HG02623 (cell line): ENCODE measurements at regions not wholly inside any gene's neighbourhood (a gene's known extent, or its start where the extent isn't known, plus 50 kb on each side); places are given as distances from the start of the nearest gene placed in this dataset.

Source experiments
- ATAC-seq: cut with Tn5 transposase; IDR thresholded peaks from one replicate; pipeline ENCODE4 v1.9.1; 2021; ENCODE audit warnings: moderate library complexity; ENCODE audit not compliant: unreplicated experiment

DNA sequence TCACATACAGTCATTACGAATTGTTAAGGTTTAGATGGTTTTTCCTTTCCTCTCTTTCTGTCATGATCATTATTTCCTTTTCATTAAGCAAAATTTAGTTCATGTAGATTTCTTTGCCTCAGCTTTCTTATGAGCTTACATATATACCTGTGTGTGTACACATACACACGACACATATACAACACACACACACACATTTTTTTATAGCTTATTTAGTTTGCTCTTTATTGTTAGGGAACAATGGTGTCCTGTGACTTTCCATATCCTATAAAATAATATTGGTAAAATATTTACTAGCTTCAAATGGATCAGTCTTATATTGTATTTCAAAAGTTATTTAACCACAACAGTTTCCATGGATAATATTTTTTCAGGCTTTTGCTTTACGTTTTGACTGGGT lies 840.7 kb downstream of the PCDH18 start:
- no peak for ATAC-seq

DNA sequence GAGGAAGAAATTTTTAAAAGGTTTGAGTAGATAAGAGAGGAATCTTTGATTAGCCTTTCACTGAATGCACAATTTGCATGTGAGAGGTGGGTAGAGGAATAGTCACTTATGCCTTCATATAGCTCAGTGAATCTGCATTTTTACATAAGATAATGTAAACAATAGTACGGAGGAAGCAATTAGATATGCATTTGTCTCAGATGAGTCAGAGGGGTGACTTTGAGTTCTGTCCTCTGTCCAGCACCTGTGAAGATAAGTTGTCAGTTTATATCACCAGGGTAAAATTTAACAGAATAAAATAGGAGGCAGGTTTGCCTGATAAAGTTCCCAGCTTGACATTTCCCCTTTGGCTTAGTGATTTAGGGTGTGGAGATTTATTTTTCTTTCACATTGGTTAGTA lies 841.9 kb downstream of the PCDH18 start:
- no peak for ATAC-seq

GRCh38 chr4:136687596-136687995 lies 844.7 kb downstream of the PCDH18 start:
- no peak for ATAC-seq

DNA sequence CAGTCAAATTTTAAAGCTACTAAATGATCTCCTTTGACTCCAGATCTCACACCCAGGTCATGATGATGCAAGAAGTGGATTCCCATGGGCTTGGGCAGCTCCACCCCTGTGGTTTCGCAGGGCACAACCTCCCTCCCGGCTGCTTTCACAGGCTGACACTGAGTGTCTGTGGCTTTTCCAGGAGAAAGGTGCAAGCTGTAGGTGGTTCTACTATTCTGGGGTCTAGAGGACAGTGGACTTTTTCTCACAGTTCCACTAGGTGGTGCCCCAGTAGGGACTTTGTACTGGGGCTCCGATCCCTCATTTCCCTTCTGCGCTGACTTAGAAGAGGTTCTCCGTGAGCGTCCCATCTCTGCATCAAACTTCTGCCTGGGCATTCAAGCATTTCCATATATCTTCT lies 845.2 kb downstream of the PCDH18 start:
- no peak for ATAC-seq

- no peak for ATAC-seq
Measured at GRCh38 chr4:136680761-136681160, 851.5 kb downstream of the PCDH18 start.

GRCh38 chr4:136680271-136680670 lies 852.0 kb downstream of the PCDH18 start:
- ATAC-seq = no peak

- no peak for ATAC-seq
Measured at GRCh38 chr4:136670265-136670664, 862.0 kb downstream of the PCDH18 start.

- no peak for ATAC-seq
Measured at GRCh38 chr4:136664988-136665387, 867.3 kb downstream of the PCDH18 start.

DNA sequence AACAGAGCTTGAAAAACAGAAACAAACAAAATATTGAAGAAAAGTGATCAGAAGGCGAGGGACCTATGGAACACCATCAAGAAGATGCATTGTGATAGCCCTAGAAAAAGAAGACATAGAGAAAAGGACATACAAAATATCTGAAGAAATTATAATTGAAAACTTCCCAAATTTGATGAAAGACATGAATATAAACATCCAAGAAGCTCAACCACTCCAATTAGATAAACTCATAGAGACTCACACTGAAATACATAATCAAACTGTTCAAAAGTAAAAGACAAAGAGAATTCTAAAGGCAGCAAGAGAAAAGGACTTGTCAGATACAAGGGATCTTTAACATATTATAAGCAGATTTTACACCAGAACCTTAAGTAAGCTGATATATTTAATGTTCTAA lies 869.8 kb downstream of the PCDH18 start:
- ATAC-seq = no peak

- ATAC-seq = no peak
Measured at GRCh38 chr4:136653640-136654406, 878.5 kb downstream of the PCDH18 start.

- ATAC-seq = no peak
Measured at GRCh38 chr4:136651932-136652331, 880.4 kb downstream of the PCDH18 start.

- no peak for ATAC-seq
Measured at GRCh38 chr4:136651278-136651667, 881.0 kb downstream of the PCDH18 start.

GRCh38 chr4:136650541-136651277 lies 881.6 kb downstream of the PCDH18 start:
- ATAC-seq = no peak

GRCh38 chr4:136644279-136644678 lies 888.0 kb downstream of the PCDH18 start:
- no peak for ATAC-seq

GRCh38 chr4:136643416-136643815 lies 888.9 kb downstream of the PCDH18 start:
- ATAC-seq = no peak

- no peak for ATAC-seq
Measured at GRCh38 chr4:136637071-136637777, 895.1 kb downstream of the PCDH18 start.

DNA sequence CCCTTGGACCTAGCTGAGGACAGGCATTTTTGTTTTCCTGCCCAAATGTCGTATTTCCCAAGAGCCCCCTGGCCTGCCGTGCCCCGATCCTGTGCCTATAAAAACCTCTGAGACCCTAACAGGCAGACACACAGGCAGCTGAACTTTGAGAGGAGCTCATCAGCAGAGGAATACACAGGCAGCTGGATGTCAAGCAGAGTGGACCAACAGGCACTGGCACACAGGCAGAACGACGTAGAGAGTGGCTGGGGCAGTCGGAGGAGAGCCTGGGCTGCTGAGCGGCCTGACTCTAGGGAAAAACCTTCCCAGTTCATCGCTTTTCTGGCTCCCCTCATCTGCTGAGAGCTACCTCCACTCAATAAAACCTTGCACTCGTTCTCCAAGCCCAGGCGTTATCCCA lies 896.1 kb downstream of the PCDH18 start:
- no peak for ATAC-seq

DNA sequence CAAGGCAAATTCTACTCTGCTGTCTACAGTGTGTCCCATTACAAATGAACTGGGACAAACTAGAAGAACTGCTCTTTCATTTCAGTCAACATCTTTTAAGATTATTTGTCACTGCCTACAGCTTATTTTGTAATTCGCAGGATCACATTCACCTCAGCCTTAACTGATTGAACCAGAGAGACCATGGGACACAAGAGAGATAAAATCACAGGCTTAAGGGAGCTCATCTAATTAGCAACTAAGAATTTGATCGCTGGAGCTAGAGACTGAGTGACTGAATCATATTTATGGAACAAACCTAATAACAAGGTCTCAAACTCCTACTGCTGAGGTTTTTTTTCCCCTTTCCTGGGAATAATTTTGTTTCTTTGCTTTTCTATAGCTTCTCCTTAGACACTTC lies 898.2 kb downstream of the PCDH18 start:
- no peak for ATAC-seq

DNA sequence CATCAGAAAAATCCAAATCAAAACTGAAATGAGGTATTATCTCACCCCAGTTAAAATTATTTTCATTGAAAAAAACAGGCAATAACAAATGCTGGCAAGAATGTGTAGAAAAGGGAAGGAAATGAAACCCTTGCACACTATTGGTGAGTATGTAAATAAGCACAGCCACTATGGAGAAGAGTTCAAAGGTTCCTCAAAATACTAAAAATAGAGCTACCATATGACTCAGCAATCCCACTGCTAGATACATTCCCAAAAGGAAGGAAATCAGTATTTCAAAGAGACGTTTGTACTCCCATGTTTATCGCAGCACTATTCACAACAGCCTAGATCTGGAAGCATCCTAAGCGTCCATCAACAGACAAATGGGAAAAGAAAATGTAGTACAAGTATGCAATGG lies 932.4 kb downstream of the PCDH18 start:
- no peak for ATAC-seq

DNA sequence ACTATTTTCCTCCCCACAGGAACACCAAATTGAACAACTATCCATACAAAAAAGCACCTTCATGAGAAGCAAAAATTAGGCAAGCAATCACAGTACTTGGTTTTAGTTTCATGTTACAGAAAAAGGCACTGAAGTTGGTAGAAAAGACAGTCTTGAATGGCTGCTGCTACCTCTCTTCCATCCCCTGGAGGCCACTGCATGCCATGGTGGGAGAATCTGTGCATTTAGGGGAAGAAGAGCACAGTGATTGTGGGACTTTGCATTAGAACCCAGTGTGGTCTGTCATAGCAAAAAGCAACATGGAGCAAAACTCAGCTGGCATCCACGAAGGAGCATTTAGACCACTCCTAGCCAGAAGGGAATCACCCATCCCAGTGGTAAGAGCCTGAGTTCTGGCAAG lies 941.9 kb downstream of the PCDH18 start:
- ATAC-seq = no peak

DNA sequence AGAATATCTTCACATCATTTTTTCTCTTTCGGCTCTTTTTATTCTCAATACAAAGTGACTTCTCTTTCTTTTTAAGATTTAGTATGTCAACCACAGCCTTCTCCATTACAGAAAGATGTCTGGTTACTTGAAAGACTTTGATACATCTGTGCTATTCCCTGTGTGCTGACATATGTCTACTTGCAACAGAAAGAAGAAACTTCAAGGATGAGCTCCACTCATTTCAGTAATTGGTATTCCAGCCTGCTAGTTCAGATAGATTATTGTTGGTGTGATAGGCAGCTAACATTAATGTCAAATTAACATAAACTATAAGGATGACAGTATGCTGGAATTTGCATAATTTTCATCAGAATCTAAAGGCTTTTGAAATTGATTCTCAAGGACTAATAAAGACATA lies 948.7 kb downstream of the PCDH18 start:
- ATAC-seq = no peak

DNA sequence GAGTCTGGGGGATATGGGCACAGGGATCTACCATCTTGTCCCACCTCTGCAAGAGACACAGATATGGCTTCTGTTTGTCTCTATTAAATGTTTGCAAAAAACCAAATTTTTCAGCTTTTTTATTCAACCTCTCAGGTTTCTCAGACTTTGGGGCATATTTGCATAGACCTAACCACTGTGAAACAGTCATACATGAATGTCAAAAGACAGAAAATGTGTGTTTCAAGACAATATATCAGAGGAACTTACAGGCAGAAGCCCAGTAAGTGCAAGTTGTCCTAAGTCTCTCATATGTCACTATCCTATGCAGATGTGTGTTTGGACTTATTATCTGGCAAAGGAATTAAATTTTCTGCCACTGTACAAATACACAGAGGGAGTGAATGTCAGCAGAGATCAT lies 951.2 kb downstream of the PCDH18 start:
- ATAC-seq = no peak
